DND-41 (cell line): ENCODE measurements at regions not wholly inside any gene's neighbourhood (a gene's known extent, or its start where the extent isn't known, plus 50 kb on each side); places are given as distances from the start of the nearest gene placed in this dataset.
"Not testable (repeated sequence)": the region's sequence is repeated elsewhere in the genome, so short reads cannot be mapped to it uniquely, and the experiment has no call there.

Experiments
- ATAC-seq: fragments of 200-7000 bp; cut with Tn5 transposase; 3 replicates; pipeline ENCODE4 v1.9.1; 2021; ENCODE audit warnings: low read depth; ENCODE audit not compliant: insufficient read depth
- DNase-seq: peaks from one replicate; pipeline ENCODE4 v3.0.0-alpha.2; 2020
- H2AFZ ChIP-seq: 2 replicates; pipeline ENCODE4 v1.6.0; 2012; ENCODE audit warnings: low read depth, low read length
- H3K27ac ChIP-seq: 2 replicates; pipeline ENCODE4 v1.5.1; 2012; ENCODE audit warnings: low read length, inconsistent platforms
- H3K27me3 ChIP-seq: fragments of 200-600 bp; sonication (generic); 2 replicates; pipeline ENCODE4 v1.6.0; 2012; ENCODE audit warnings: low read length, mild to moderate bottlenecking, inconsistent platforms; ENCODE audit not compliant: insufficient read depth, poor library complexity
- H3K36me3 ChIP-seq: 2 replicates; pipeline ENCODE4 v1.5.1; 2012; ENCODE audit warnings: low read length, inconsistent platforms; ENCODE audit not compliant: insufficient read depth
- H3K4me1 ChIP-seq: 2 replicates; pipeline ENCODE4 v1.5.1; 2012; ENCODE audit warnings: mild to moderate bottlenecking, low read length; ENCODE audit not compliant: insufficient read depth
- H3K4me2 ChIP-seq: 2 replicates; pipeline ENCODE4 v1.6.0; 2012; ENCODE audit warnings: mild to moderate bottlenecking, moderate library complexity, low read length, inconsistent platforms; ENCODE audit not compliant: insufficient read depth
- H3K4me3 ChIP-seq, 2 experiments: fragments of 200-600 bp in 1 of 2; shearing (Covaris generic) in 1 of 2; 2 replicates each; pipeline ENCODE4 v1.5.1; 2012 to 2016; ENCODE audit warnings: inconsistent platforms in 2 of 2, low read length in 2 of 2, mild to moderate bottlenecking in 2 of 2, low read depth in 1 of 2, moderate library complexity in 1 of 2
- H3K79me2 ChIP-seq: 2 replicates; pipeline ENCODE4 v1.6.0; 2012; ENCODE audit warnings: low read length, inconsistent platforms; ENCODE audit not compliant: insufficient read depth
- H3K9ac ChIP-seq: 2 replicates; pipeline ENCODE4 v1.6.0; 2012; ENCODE audit warnings: low read depth, mild to moderate bottlenecking, inconsistent platforms, low read length, moderate library complexity
- H3K9me3 ChIP-seq: 2 replicates; pipeline ENCODE4 v1.5.1; 2012; ENCODE audit warnings: low read length, moderate library complexity, mild to moderate bottlenecking, inconsistent platforms; ENCODE audit not compliant: insufficient read depth, severe bottlenecking
- H4K20me1 ChIP-seq: 2 replicates; pipeline ENCODE4 v1.6.0; 2012; ENCODE audit warnings: low read length; ENCODE audit not compliant: insufficient read depth
- EZH2 ChIP-seq: IDR thresholded peaks from 3 replicates; pipeline ENCODE4 v1.6.1; 2012; ENCODE audit warnings: borderline replicate concordance, low read depth, mild to moderate bottlenecking, moderate library complexity, low read length, inconsistent platforms; ENCODE audit not compliant: severe bottlenecking
- TF ChIP-seq, protein P1 (sequence below): IDR thresholded peaks from 2 replicates; pipeline ENCODE4 v1.5.1; 2012; ENCODE audit warnings: borderline replicate concordance, low read length, moderate library complexity, mild to moderate bottlenecking; ENCODE audit not compliant: poor library complexity, severe bottlenecking; ENCODE audit errors: extremely low read depth

GRCh38 chr12:115791331-115791730 is 486.2 kb downstream of the MED13L start:
- H3K4me1 ChIP-seq, result no peaks in the 10 kb centered on the region

DNA sequence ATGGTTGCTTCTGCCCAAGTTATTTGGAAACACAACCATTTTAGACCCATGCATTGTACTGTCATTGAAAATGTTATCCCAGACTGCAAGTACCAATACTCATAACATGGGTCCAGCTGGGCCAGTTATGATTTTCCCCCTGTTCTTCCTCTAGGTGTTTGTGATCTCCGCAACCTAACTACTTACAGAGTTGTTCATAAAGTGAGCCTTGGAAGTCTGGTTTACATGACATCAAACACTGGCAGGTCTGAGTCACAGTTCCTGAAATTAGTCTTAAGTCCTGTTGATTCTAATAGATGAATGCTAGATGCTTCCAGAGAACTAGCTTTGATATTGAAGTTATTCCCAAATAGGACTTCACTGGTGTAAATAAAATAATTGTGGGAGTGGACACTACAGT is 487.0 kb downstream of the MED13L start:
- ATAC-seq (no peak), DNase-seq (no peak)
- Histone ChIP-seq H3K27ac (no peak overlapping the region), H3K36me3 (no peaks in the 10 kb centered on the region), H3K27me3 (no peaks in the 10 kb centered on the region), H3K4me1 (no peaks in the 10 kb centered on the region), H3K9me3 (no peaks in the 10 kb centered on the region), H3K79me2 (no peaks in the 10 kb centered on the region), H3K9ac (no peak overlapping the region), H4K20me1 (no peaks in the 10 kb centered on the region), H2AFZ (no peak overlapping the region), H3K4me3 (no peak overlapping the region), H3K4me2 (no peak overlapping the region)
- TF ChIP-seq EZH2, result no peak
- TF ChIP-seq, protein P1, sequence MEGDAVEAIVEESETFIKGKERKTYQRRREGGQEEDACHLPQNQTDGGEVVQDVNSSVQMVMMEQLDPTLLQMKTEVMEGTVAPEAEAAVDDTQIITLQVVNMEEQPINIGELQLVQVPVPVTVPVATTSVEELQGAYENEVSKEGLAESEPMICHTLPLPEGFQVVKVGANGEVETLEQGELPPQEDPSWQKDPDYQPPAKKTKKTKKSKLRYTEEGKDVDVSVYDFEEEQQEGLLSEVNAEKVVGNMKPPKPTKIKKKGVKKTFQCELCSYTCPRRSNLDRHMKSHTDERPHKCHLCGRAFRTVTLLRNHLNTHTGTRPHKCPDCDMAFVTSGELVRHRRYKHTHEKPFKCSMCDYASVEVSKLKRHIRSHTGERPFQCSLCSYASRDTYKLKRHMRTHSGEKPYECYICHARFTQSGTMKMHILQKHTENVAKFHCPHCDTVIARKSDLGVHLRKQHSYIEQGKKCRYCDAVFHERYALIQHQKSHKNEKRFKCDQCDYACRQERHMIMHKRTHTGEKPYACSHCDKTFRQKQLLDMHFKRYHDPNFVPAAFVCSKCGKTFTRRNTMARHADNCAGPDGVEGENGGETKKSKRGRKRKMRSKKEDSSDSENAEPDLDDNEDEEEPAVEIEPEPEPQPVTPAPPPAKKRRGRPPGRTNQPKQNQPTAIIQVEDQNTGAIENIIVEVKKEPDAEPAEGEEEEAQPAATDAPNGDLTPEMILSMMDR, result no peak

More at GRCh38 chr12:115791331-115791730, 486.2 kb downstream of the MED13L start:
- Histone ChIP-seq H3K36me3 (no peaks in the 10 kb centered on the region), H3K9ac (no peak overlapping the region), H3K4me3 (no peak overlapping the region), H3K27ac (no peak overlapping the region), H3K9me3 (no peaks in the 10 kb centered on the region), H3K79me2 (no peaks in the 10 kb centered on the region), H3K27me3 (no peaks in the 10 kb centered on the region), H2AFZ (no peak overlapping the region), H3K4me2 (no peak overlapping the region), H4K20me1 (no peaks in the 10 kb centered on the region)
- no peak for TF ChIP-seq EZH2
- TF ChIP-seq, protein P1, result no peak
- DNase-seq (no peak), ATAC-seq (no peak)

DNA sequence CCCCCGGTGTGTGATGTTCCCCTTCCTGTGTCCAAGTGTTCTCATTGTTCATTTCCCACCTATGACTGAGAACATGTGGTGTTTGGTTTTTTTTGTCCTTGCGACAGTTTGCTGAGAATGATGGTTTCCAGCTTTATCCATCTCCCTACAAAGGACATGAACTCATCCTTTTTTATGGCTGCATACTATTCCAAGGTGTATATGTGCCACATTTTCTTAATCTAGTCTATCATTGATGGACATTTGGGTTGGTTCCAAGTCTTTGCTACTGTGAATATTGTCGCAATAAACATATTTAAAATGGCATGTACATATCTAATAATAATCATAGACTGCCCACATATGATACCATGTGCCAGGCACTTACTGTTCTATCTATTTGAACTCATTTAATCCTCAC is 491.0 kb downstream of the MED13L start:
- H3K4me3 ChIP-seq, H3K27ac ChIP-seq, H3K9ac ChIP-seq, H2AFZ ChIP-seq, ATAC-seq, DNase-seq, H3K4me1 ChIP-seq, H3K36me3 ChIP-seq, H3K4me2 ChIP-seq, H3K9me3 ChIP-seq, H3K27me3 ChIP-seq, H4K20me1 ChIP-seq, H3K79me2 ChIP-seq: not testable (repeated sequence)

DNA sequence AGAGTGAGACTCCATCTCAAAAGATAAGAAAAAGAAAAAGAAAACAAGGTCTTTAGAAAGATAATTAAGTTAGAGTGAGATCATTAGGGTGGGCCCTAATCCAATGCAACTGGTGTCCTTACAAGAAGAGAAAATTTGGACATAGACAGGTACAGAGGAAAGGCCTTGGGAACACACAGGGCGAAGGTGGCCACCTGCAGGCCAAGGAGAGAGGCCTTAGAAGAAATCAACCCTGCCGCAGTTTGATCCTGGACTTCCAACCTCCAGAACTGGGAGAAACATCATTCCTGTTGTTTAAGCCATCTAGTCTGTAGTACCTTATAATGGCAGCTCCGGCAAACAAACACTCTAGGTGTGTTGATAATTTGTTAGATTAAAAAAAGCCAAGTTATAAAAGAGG is 491.9 kb downstream of the MED13L start:
- DNase-seq, result no peak
- no peaks in the 10 kb centered on the region for H3K79me2 ChIP-seq
- TF ChIP-seq EZH2, result no peak
- TF ChIP-seq, protein P1, result peak; percentile 13
- no peak for ATAC-seq
- H3K9ac ChIP-seq, result no peak overlapping the region
- no peaks in the 10 kb centered on the region for H3K9me3 ChIP-seq
- no peak overlapping the region for H3K4me2 ChIP-seq
- no peaks in the 10 kb centered on the region for H3K36me3 ChIP-seq
- H2AFZ ChIP-seq, result no peak overlapping the region
- H3K27me3 ChIP-seq, result no peaks in the 10 kb centered on the region
- H3K4me1 ChIP-seq, result no peaks in the 10 kb centered on the region
- H3K4me3 ChIP-seq, result no peak overlapping the region
- H3K27ac ChIP-seq, result no peak overlapping the region
- no peaks in the 10 kb centered on the region for H4K20me1 ChIP-seq
